ENCODE measurements at regions not wholly inside any gene's neighbourhood (a gene's known extent, or its start where the extent isn't known, plus 50 kb on each side); places are given as distances from the start of the nearest gene placed in this dataset.

GRCh38 chr13:82560889-82561288 lies 1321.4 kb downstream of the SLITRK1 start:
- TF ChIP-seq POLR2AphosphoS5 (IDR thresholded peaks at IDR 0.05; ENCODE audit: low read depth) (no peak), GABPA (IDR thresholded peaks at IDR 0.05; ENCODE audit: low read depth) (no peak), CTCF (IDR thresholded peaks at IDR 0.05; ENCODE audit: insufficient read depth, low read length) (no peak)
- Histone ChIP-seq H3K27me3 (ENCODE audit: insufficient read depth, poor library complexity, severe bottlenecking) (no peaks in the 10 kb centered on the region), H3K27ac (replicated peaks) (no peak overlapping the region), H3K4me3 (replicated peaks; ENCODE audit: insufficient read depth, low read length) (no peak overlapping the region)
- DNase-seq (ENCODE audit: low read depth in 1 of 2, low spot score in 1 of 2) = no peak

- TF ChIP-seq POLR2AphosphoS5 (IDR thresholded peaks at IDR 0.05; ENCODE audit: low read depth) = no peak
- no peak for TF ChIP-seq REST (IDR thresholded peaks at IDR 0.05; ENCODE audit: insufficient replicate concordance, low read depth)
- no peak for TF ChIP-seq SPI1 (IDR thresholded peaks at IDR 0.05; ENCODE audit: borderline replicate concordance, low read depth)
- TF ChIP-seq CTCF (IDR thresholded peaks at IDR 0.05; ENCODE audit: insufficient read depth, low read length) = no peak
- TF ChIP-seq GABPA (IDR thresholded peaks at IDR 0.05; ENCODE audit: low read depth) = no peak
- no peak overlapping the region for H3K4me3 ChIP-seq (replicated peaks; ENCODE audit: insufficient read depth, low read length)
- no peak for DNase-seq (ENCODE audit: low read depth in 1 of 2, low spot score in 1 of 2)
- H3K27ac ChIP-seq (replicated peaks) = no peak overlapping the region
- no peaks in the 10 kb centered on the region for H3K27me3 ChIP-seq (ENCODE audit: insufficient read depth, poor library complexity, severe bottlenecking)
These were observed 1359.4 kb downstream of the SLITRK1 start for GRCh38 chr13:82522872-82523271.

GRCh38 chr13:82506805-82507414 lies 1375.4 kb downstream of the SLITRK1 start:
- H3K27ac ChIP-seq (replicated peaks) = no peak overlapping the region
- H3K4me3 ChIP-seq (replicated peaks; ENCODE audit: insufficient read depth, low read length) = no peak overlapping the region
- no peak for DNase-seq (ENCODE audit: low read depth in 1 of 2, low spot score in 1 of 2)
- H3K27me3 ChIP-seq (ENCODE audit: insufficient read depth, poor library complexity, severe bottlenecking) = no peaks in the 10 kb centered on the region
- TF ChIP-seq GABPA (IDR thresholded peaks at IDR 0.05; ENCODE audit: low read depth) = no peak
- TF ChIP-seq POLR2AphosphoS5 (IDR thresholded peaks at IDR 0.05; ENCODE audit: low read depth) = no peak
- no peak for TF ChIP-seq SPI1 (IDR thresholded peaks at IDR 0.05; ENCODE audit: borderline replicate concordance, low read depth)
- no peak for TF ChIP-seq CTCF (IDR thresholded peaks at IDR 0.05; ENCODE audit: insufficient read depth, low read length)
- TF ChIP-seq REST (IDR thresholded peaks at IDR 0.05; ENCODE audit: insufficient replicate concordance, low read depth) = no peak

DNA sequence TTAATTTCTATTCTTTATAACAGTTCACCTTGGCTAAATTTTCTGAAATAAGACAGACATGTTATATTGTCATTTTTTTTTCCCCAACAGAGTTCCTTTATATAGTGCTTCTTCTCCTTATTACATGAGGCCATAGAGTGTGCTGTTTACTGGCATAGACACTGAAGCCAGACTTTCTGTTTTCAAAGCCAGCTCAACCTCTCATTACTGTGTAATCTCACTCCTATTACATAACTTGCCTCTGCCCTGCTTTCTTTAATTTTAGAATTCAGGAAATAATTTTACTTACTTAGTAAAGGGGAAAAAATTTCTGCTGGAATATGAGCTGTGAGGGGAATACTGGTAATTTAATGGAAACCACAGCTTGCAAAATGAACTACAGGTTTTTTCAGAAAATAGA lies 1380.4 kb downstream of the SLITRK1 start:
- TF ChIP-seq SPI1 (IDR thresholded peaks at IDR 0.05; ENCODE audit: borderline replicate concordance, low read depth) = no peak
- TF ChIP-seq REST (IDR thresholded peaks at IDR 0.05; ENCODE audit: insufficient replicate concordance, low read depth) = no peak
- no peak for TF ChIP-seq POLR2AphosphoS5 (IDR thresholded peaks at IDR 0.05; ENCODE audit: low read depth)
- TF ChIP-seq CTCF (IDR thresholded peaks at IDR 0.05; ENCODE audit: insufficient read depth, low read length) = no peak
- TF ChIP-seq GABPA (IDR thresholded peaks at IDR 0.05; ENCODE audit: low read depth) = no peak
- no peaks in the 10 kb centered on the region for H3K27me3 ChIP-seq (ENCODE audit: insufficient read depth, poor library complexity, severe bottlenecking)
- H3K27ac ChIP-seq (replicated peaks) = no peak overlapping the region
- no peak overlapping the region for H3K4me3 ChIP-seq (replicated peaks; ENCODE audit: insufficient read depth, low read length)
- no peak for DNase-seq (ENCODE audit: low read depth in 1 of 2, low spot score in 1 of 2)

All from HL-60 (cell line).